ENCODE measurements at regions not wholly inside any gene's neighbourhood (a gene's known extent, or its start where the extent isn't known, plus 50 kb on each side); places are given as distances from the start of the nearest gene placed in this dataset.

DNA sequence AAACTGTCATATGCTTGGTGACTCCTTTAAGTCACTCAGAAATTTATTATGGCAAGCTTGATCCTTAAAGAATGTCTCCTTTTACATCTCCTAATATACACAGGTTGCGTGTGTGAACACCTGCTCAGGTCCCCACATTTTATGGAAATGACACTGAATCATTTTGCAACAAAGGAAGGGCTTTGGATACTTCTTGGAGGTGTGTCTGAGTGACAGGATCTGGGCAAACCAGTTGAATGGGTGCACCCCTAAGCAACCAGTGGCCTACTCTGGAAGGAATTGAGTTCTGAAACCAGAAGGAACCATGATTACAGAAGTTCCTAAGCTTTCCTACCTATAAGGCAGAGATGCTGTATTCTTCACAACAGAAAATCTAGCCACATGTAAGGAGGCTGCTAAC lies 483.9 kb upstream of the KLF4 start:
- Mint-ChIP-seq H3K9me3 (peaks cover 0 to 3% (median 0%) of the 10 kb centered on the region in 7 donors), H3K4me1 (peaks cover 38% of the 10 kb centered on the region), H3K4me3 (no peak overlapping the region), H3K27me3 (ENCODE audit: low read depth in 3 of 3) (no peaks in the 10 kb centered on the region), H3K36me3 (peaks cover 4 to 20% of the 10 kb centered on the region in 2 donors), H3K27ac (peak overlapping the region in 1 of 7 donors; percentile 40)
- intact Hi-C loops (cut with micrococcal nuclease) = loop anchor here in 1 of 2 donors (10.0 kb wide), 1 partner anchor 89 kb away; no protein-coding TSS in a partner anchor
- no peak overlapping the region for H3K27ac ChIP-seq (ENCODE audit: low read depth in 1 of 2, low read length in 2 of 2)
- no peak overlapping the region for H3K4me3 ChIP-seq (replicated peaks in 1 of 3; ENCODE audit: low read depth in 2 of 3, low read length in 3 of 3)
- no peaks in the 10 kb centered on the region for H4K20me1 ChIP-seq (ENCODE audit: insufficient read depth, low read length)
- TF ChIP-seq, protein P1, sequence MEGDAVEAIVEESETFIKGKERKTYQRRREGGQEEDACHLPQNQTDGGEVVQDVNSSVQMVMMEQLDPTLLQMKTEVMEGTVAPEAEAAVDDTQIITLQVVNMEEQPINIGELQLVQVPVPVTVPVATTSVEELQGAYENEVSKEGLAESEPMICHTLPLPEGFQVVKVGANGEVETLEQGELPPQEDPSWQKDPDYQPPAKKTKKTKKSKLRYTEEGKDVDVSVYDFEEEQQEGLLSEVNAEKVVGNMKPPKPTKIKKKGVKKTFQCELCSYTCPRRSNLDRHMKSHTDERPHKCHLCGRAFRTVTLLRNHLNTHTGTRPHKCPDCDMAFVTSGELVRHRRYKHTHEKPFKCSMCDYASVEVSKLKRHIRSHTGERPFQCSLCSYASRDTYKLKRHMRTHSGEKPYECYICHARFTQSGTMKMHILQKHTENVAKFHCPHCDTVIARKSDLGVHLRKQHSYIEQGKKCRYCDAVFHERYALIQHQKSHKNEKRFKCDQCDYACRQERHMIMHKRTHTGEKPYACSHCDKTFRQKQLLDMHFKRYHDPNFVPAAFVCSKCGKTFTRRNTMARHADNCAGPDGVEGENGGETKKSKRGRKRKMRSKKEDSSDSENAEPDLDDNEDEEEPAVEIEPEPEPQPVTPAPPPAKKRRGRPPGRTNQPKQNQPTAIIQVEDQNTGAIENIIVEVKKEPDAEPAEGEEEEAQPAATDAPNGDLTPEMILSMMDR (IDR thresholded peaks at IDR 0.05) = no peak
- H2AFZ ChIP-seq (ENCODE audit: insufficient read depth, low read depth, low read length, poor library complexity, severe bottlenecking) = no peak overlapping the region
- WGBS (ENCODE audit: insufficient coverage) = no CpG with 5 or more reads among the region's 1 CpG
- H3K4me2 ChIP-seq (replicated peaks; ENCODE audit: extremely low read depth, low read length, poor library complexity, severe bottlenecking) = no peak overlapping the region
- no peaks in the 10 kb centered on the region for H3K27me3 ChIP-seq (ENCODE audit: control insufficient read depth in 2 of 2, insufficient read depth in 2 of 2, low read length in 2 of 2)
- H3K4me1 ChIP-seq (ENCODE audit: control insufficient read depth in 1 of 2, insufficient read depth in 2 of 2, low read length in 2 of 2) = peaks cover 19 to 26% of the 10 kb centered on the region in 2 donors
- no peak for DNase-seq
- no peaks in the 10 kb centered on the region for H3K79me2 ChIP-seq (ENCODE audit: insufficient read depth, low read length)
- no peaks in the 10 kb centered on the region for H3K36me3 ChIP-seq (replicated peaks in 1 of 2; ENCODE audit: control insufficient read depth in 1 of 2, insufficient read depth in 2 of 2, low read length in 2 of 2)
- no peaks in the 10 kb centered on the region for H3K9me3 ChIP-seq (replicated peaks in 1 of 2; ENCODE audit: control insufficient read depth in 1 of 2, insufficient read depth in 1 of 2, low read length in 2 of 2)
- no peak overlapping the region for H3K9ac ChIP-seq (ENCODE audit: insufficient read depth, low read length, poor library complexity, severe bottlenecking)

- no peaks in the 10 kb centered on the region for H4K20me1 ChIP-seq (ENCODE audit: insufficient read depth, low read length)
- H3K4me2 ChIP-seq (replicated peaks; ENCODE audit: extremely low read depth, low read length, poor library complexity, severe bottlenecking) = no peak overlapping the region
- Mint-ChIP-seq H3K36me3 (peaks cover 4 to 25% of the 10 kb centered on the region in 2 donors), H3K27me3 (ENCODE audit: low read depth in 3 of 3) (no peaks in the 10 kb centered on the region), H3K27ac (no peak overlapping the region), H3K9me3 (peaks cover 0 to 3% (median 0%) of the 10 kb centered on the region in 7 donors), H3K4me3 (no peak overlapping the region), H3K4me1 (peaks cover 33% of the 10 kb centered on the region)
- H3K9me3 ChIP-seq (replicated peaks in 1 of 2; ENCODE audit: control insufficient read depth in 1 of 2, insufficient read depth in 1 of 2, low read length in 2 of 2) = no peaks in the 10 kb centered on the region
- H3K9ac ChIP-seq (ENCODE audit: insufficient read depth, low read length, poor library complexity, severe bottlenecking) = no peak overlapping the region
- intact Hi-C loops (cut with micrococcal nuclease) = loop anchor here in 1 of 2 donors (10.0 kb wide), 1 partner anchor 88 kb away; no protein-coding TSS in a partner anchor
- DNase-seq = no peak
- no peak overlapping the region for H3K27ac ChIP-seq (ENCODE audit: low read depth in 1 of 2, low read length in 2 of 2)
- TF ChIP-seq, protein P1 (IDR thresholded peaks at IDR 0.05) = no peak
- H3K4me3 ChIP-seq (replicated peaks in 1 of 3; ENCODE audit: low read depth in 2 of 3, low read length in 3 of 3) = no peak overlapping the region
- WGBS (ENCODE audit: insufficient coverage) = 50% methylated on average over 2 of the region's 7 CpGs
- peaks cover 15 to 16% of the 10 kb centered on the region in 2 donors for H3K4me1 ChIP-seq (ENCODE audit: control insufficient read depth in 1 of 2, insufficient read depth in 2 of 2, low read length in 2 of 2)
- H2AFZ ChIP-seq (ENCODE audit: insufficient read depth, low read depth, low read length, poor library complexity, severe bottlenecking) = no peak overlapping the region
- H3K36me3 ChIP-seq (replicated peaks in 1 of 2; ENCODE audit: control insufficient read depth in 1 of 2, insufficient read depth in 2 of 2, low read length in 2 of 2) = no peaks in the 10 kb centered on the region
- H3K79me2 ChIP-seq (ENCODE audit: insufficient read depth, low read length) = no peaks in the 10 kb centered on the region
- no peaks in the 10 kb centered on the region for H3K27me3 ChIP-seq (ENCODE audit: control insufficient read depth in 2 of 2, insufficient read depth in 2 of 2, low read length in 2 of 2)
These were observed 482.8 kb upstream of the KLF4 start for GRCh38 chr9:107972346-107972745.

Data from CD14-positive monocyte (primary cell).